ENCODE measurements at regions not wholly inside any gene's neighbourhood (a gene's known extent, or its start where the extent isn't known, plus 50 kb on each side); places are given as distances from the start of the nearest gene placed in this dataset.

DNA sequence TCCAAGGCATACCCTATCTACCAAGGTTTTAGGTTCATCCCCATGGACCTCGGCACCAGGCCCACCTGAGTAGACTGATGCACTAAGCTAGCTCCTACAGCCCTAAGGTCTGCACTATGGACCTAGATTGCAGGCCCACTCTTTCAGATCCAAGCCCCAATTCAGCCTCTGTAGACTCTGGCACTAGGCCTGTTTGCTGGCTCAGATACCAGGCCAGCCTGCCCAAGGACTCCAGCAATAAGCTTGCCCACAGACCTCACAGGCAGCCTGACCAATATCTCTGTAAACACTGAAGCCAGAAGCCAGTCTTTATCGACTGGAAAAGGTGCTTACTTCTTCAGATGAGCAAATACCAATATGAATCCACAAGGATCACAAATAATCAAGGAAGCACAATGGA is 411.3 kb downstream of the INSC start (continued):
- TF ChIP-seq ZNF841 (CRISPR knock-in tag; IDR thresholded peaks at IDR 0.05; ENCODE audit: borderline replicate concordance), result no peak
- no peak for TF ChIP-seq PRDM4 (CRISPR knock-in tag; IDR thresholded peaks at IDR 0.05; ENCODE audit: borderline replicate concordance)
- TF ChIP-seq ZNF546 (CRISPR knock-in tag; conservative IDR thresholded peaks at IDR 0.05), result no peak
- TF ChIP-seq MEIS2 (CRISPR knock-in tag; IDR thresholded peaks at IDR 0.05), result no peak
- TF ChIP-seq ZNF674 (CRISPR knock-in tag; IDR thresholded peaks at IDR 0.05; ENCODE audit: low read depth), result no peak
- TF ChIP-seq NAIF1 (CRISPR knock-in tag; IDR thresholded peaks at IDR 0.05; ENCODE audit: borderline replicate concordance), result no peak
- TF ChIP-seq POLR2G (IDR thresholded peaks at IDR 0.05; ENCODE audit: low read depth, low read length), result no peak
- no peak for TF ChIP-seq KDM4B (CRISPR knock-in tag; IDR thresholded peaks at IDR 0.05)

DNA sequence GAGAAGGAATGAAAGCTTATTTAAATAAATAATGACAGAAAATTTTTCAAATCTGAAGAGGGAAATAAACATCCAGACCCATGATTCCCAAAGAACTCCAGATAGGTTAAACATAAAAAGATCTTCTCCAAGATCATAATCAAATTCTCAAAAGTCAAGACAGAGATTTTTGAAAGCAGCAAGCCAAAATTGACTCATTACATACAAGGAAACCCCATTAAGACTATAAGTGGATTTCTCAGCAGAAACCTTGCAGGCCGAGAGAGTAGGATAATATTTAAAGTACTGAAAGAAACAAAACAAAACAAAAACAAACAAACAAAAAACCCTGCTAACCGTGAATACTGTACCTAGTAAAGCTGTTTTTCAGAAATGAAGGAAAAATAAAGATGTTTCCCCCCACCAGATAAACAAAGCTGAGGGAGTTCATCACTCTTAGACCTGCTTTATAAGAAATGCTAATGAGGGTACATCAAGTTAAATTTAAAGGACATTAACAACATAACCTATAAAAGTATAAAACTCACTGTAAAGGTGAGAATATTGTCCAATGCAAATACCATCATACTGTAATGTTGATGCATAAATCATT is 412.2 kb downstream of the INSC start:
- ATAC-seq (no peak), DNase-seq (ENCODE audit: low spot score) (no peak), FAIRE-seq (no peak)
- ChIA-PET POLR2A (no interaction called here), CTCF (ENCODE audit: low intra/inter-chr PET ratio, low total read pairs) (no interaction called here)
- intact Hi-C loops (cut with micrococcal nuclease; ENCODE audit: unreplicated experiment) (no loop called here), in situ Hi-C loops (cut with HindIII; ENCODE audit: extremely low pct_ligation_motif_present, low pct_unique_long_range_greater_than_20kb) (no loop called here)
- H3K4me3 ChIP-seq (replicated peaks in 1 of 3; ENCODE audit: insufficient read depth in 1 of 3, low read depth in 2 of 3, low read length in 3 of 3), result no peak overlapping the region
- H3K9ac ChIP-seq (ENCODE audit: insufficient read depth, low read depth, low read length), result no peak overlapping the region
- no peak overlapping the region for H3K27ac ChIP-seq (ENCODE audit: extremely low read length, insufficient read depth, low read length)
- WGBS (ENCODE audit: low lambda C conversion rate), result 3% methylated on average over 2 of the region's 2 CpGs
- no peak overlapping the region for H3K4me2 ChIP-seq (ENCODE audit: low read depth, low read length)
- no TSS peak for BruUV-seq (replicated peaks)
- H3K9me3 ChIP-seq (ENCODE audit: low read length), result peaks cover 27% of the 10 kb centered on the region
- no peaks in the 10 kb centered on the region for H3K27me3 ChIP-seq (ENCODE audit: control insufficient read depth in 1 of 2, insufficient read depth in 2 of 2, low read length in 2 of 2)
- H3K4me1 ChIP-seq (ENCODE audit: insufficient read depth, low read length), result no peaks in the 10 kb centered on the region
- H3K36me3 ChIP-seq (replicated peaks in 1 of 2; ENCODE audit: control insufficient read depth in 1 of 2, insufficient read depth in 2 of 2, low read length in 2 of 2), result no peaks in the 10 kb centered on the region
- H3K79me2 ChIP-seq (ENCODE audit: insufficient read depth, low read length), result no peaks in the 10 kb centered on the region
- no peaks in the 10 kb centered on the region for H4K20me1 ChIP-seq (ENCODE audit: insufficient read depth, low read length)
- H2AFZ ChIP-seq (ENCODE audit: low read length), result no peak overlapping the region
- TF ChIP-seq TBL1XR1 (IDR thresholded peaks at IDR 0.05; ENCODE audit: borderline replicate concordance, low read length, partially characterized antibody), result no peak
- no peak for TF ChIP-seq ZNF225 (CRISPR knock-in tag; IDR thresholded peaks at IDR 0.05)
- no peak for TF ChIP-seq ZNF605 (CRISPR knock-in tag; IDR thresholded peaks at IDR 0.05)
- TF ChIP-seq, protein P1, sequence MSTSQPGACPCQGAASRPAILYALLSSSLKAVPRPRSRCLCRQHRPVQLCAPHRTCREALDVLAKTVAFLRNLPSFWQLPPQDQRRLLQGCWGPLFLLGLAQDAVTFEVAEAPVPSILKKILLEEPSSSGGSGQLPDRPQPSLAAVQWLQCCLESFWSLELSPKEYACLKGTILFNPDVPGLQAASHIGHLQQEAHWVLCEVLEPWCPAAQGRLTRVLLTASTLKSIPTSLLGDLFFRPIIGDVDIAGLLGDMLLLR (CRISPR knock-in tag; IDR thresholded peaks at IDR 0.05), result no peak
- no peak for TF ChIP-seq PAXIP1 (CRISPR knock-in tag; conservative IDR thresholded peaks at IDR 0.05)
- TF ChIP-seq ZNF784 (CRISPR knock-in tag; IDR thresholded peaks at IDR 0.05; ENCODE audit: borderline replicate concordance), result no peak
- TF ChIP-seq ZNF12 (CRISPR knock-in tag; IDR thresholded peaks at IDR 0.05), result no peak
- TF ChIP-seq DNMT1 (CRISPR knock-in tag; IDR thresholded peaks at IDR 0.05), result no peak
